ENCODE measurements at regions not wholly inside any gene's neighbourhood (a gene's known extent, or its start where the extent isn't known, plus 50 kb on each side); places are given as distances from the start of the nearest gene placed in this dataset.

DNA sequence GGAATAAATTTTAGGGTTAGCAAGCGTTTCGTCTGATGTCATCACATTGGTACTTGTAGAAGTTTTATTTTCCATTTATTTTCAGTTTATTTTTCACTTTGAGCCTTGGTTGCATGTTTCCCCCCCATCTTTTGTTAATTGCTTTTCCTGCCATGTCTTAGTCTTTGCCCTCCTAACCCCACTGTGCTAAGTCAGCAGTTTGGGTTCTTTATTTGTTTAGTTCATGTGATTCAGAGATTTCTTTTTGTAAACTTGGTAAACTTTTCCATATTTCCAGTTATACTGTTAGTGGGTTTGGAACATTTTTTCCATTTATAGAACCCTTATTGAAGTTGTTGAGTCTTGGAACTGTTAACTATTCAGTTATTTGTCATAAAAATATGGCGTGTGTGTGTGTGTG is 252.9 kb upstream of the ANKH start:
- TF ChIP-seq GATA2 (IDR thresholded peaks at IDR 0.05; ENCODE audit: low read depth, low read length) (no peak), GATA3 (IDR thresholded peaks at IDR 0.05; ENCODE audit: low read depth, low read length) (no peak)
